ENCODE measurements at regions not wholly inside any gene's neighbourhood (a gene's known extent, or its start where the extent isn't known, plus 50 kb on each side); places are given as distances from the start of the nearest gene placed in this dataset.
"Not testable (repeated sequence)": the region's sequence is repeated elsewhere in the genome, so short reads cannot be mapped to it uniquely, and the experiment has no call there.

DNA sequence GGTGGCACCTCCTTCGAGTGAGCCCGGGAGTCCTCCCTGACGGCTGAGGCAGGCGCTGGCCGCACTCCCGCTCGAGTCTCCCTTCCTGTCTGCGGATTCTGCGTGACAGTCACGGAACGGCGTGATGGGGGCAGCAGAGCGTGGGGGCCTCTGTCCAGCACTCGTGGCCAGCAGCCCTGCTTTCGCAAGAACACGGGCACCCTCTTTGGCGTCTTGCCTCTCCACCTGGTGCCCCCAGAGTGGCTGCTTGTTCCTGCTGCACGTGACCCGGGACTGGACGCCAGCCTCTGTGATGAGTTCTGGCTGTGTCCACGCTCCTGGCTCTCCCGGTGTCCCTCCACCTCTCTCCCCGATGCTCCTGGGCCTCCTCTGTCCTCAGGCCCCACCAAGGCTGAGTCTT lies 136.9 kb downstream of the TMEM121 start:
- H4K5ac ChIP-seq (ENCODE audit: insufficient read length, low read depth, low read length); H4K20me1 ChIP-seq (replicated peaks in 1 of 2; ENCODE audit: control insufficient read depth in 1 of 2, insufficient read depth in 2 of 2, low read length in 2 of 2); CTCF ChIA-PET (ENCODE audit: partially characterized antibody); H3K4me3 ChIP-seq (ENCODE audit: extremely low read depth in 1 of 4, insufficient read depth in 2 of 4, low read depth in 3 of 4, low read length in 4 of 4); H3K27me3 ChIP-seq (replicated peaks in 1 of 4; ENCODE audit: control insufficient read depth in 3 of 4, extremely low read depth in 1 of 4, insufficient read depth in 3 of 4, low read length in 3 of 4); H3K18ac ChIP-seq (ENCODE audit: extremely low read depth, low read length); H2BK20ac ChIP-seq (ENCODE audit: low read length); H4K91ac ChIP-seq (replicated peaks; ENCODE audit: insufficient read length, low read length); H3K56ac ChIP-seq (replicated peaks; ENCODE audit: insufficient read length, low read depth, low read length); H3K27ac ChIP-seq (ENCODE audit: low read depth, low read length); H2BK15ac ChIP-seq (ENCODE audit: low read length); DNase-seq (ENCODE audit: low read depth in 1 of 2, low spot score in 2 of 2); H3K36me3 ChIP-seq (ENCODE audit: control insufficient read depth in 2 of 4, insufficient read depth in 4 of 4, low read length in 3 of 4); H4K8ac ChIP-seq (ENCODE audit: extremely low read depth, insufficient read depth, low read length); POLR2A ChIA-PET (ENCODE audit: partially characterized antibody); H3K9ac ChIP-seq (replicated peaks in 1 of 4; ENCODE audit: extremely low read depth in 1 of 4, low read depth in 3 of 4, low read length in 3 of 4); H2BK5ac ChIP-seq (ENCODE audit: low read depth, low read length); H3K79me1 ChIP-seq (ENCODE audit: low read depth, low read length); H2AFZ ChIP-seq (ENCODE audit: low read length); H3K4me2 ChIP-seq (ENCODE audit: insufficient read depth in 1 of 2, low read depth in 2 of 2, low read length in 2 of 2); H3K23ac ChIP-seq (ENCODE audit: insufficient read length); H2BK12ac ChIP-seq (ENCODE audit: low read depth, low read length); FAIRE-seq; H3K79me2 ChIP-seq (ENCODE audit: control insufficient read depth in 1 of 2, insufficient read depth in 2 of 2, low read length in 2 of 2); H3K4ac ChIP-seq (replicated peaks; ENCODE audit: insufficient read length, low read depth, low read length); H2BK120ac ChIP-seq (replicated peaks; ENCODE audit: low read depth, low read length); H3K23me2 ChIP-seq (ENCODE audit: low read depth, low read length); H2AK5ac ChIP-seq (ENCODE audit: low read depth, low read length); H3K14ac ChIP-seq (ENCODE audit: insufficient read length); H3K4me1 ChIP-seq (replicated peaks in 1 of 4; ENCODE audit: control insufficient read depth in 3 of 4, insufficient read depth in 4 of 4, low read length in 3 of 4): not testable (repeated sequence)
- WGBS, 2 experiments (ENCODE audit: extremely low coverage in 1 of 2, insufficient coverage in 1 of 2, insufficient read length in 1 of 2, insufficient replicate concordance in 2 of 2, low coverage in 1 of 2, low lambda C conversion rate in 2 of 2, missing lambda C conversion rate in 1 of 2): 75% methylated on average over 8 of the region's 23 CpGs; no CpG with 5 or more reads in 1 of the 2 experiments
- H3K9me3 ChIP-seq (ENCODE audit: insufficient read depth in 2 of 2, low read depth in 1 of 2, low read length in 1 of 2): peaks cover 29 to 83% of the 10 kb centered on the region in 2 experiments

DNA sequence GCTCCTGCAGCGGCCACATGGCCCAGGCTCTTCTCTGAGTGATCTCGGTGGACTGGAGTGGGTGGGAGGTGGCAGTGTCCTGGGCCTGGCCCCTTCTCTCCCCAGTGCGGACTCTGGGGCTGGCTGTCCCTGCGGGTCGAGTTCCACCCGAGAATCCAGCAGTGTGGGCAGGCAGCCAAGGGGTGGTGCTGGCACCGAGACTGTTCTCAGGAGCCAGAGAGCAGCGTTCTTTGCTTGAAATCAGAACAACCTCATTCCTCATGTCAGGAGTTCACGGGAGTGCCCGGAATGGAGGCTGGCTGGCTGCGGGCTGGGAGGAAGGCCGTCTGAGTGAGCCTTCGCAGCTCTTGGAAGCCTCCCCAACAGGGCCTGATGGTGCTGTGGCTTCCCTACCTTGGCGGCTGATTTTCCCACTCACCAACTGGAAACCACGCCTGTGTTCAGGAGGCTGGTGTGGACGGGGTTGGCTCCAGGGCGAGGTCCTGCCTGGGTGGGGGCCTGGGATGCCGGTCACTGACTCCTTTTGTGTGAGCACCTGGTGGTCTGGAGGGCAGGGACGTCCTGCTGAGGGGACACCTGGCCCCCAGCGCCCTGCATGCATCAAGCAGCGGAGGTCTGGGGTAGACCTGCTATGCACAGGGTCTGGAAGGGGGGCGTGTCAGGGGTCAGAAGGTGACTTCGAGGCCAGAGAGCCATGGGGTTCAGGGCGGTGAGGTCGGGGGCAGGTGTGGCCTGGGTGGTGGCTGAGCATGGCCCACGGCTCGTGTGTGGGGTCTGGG lies 137.6 kb downstream of the TMEM121 start:
- H3K23ac ChIP-seq (ENCODE audit: insufficient read length); H2BK5ac ChIP-seq (ENCODE audit: low read depth, low read length); H3K4ac ChIP-seq (replicated peaks; ENCODE audit: insufficient read length, low read depth, low read length); H3K14ac ChIP-seq (ENCODE audit: insufficient read length); H3K9ac ChIP-seq (replicated peaks in 1 of 4; ENCODE audit: extremely low read depth in 1 of 4, low read depth in 3 of 4, low read length in 3 of 4); H2BK15ac ChIP-seq (ENCODE audit: low read length); H3K4me2 ChIP-seq (ENCODE audit: insufficient read depth in 1 of 2, low read depth in 2 of 2, low read length in 2 of 2); H3K36me3 ChIP-seq (ENCODE audit: control insufficient read depth in 2 of 4, insufficient read depth in 4 of 4, low read length in 3 of 4); H3K79me2 ChIP-seq (ENCODE audit: control insufficient read depth in 1 of 2, insufficient read depth in 2 of 2, low read length in 2 of 2); H2BK120ac ChIP-seq (replicated peaks; ENCODE audit: low read depth, low read length); H2AK5ac ChIP-seq (ENCODE audit: low read depth, low read length); H4K20me1 ChIP-seq (replicated peaks in 1 of 2; ENCODE audit: control insufficient read depth in 1 of 2, insufficient read depth in 2 of 2, low read length in 2 of 2); H3K4me3 ChIP-seq (ENCODE audit: extremely low read depth in 1 of 4, insufficient read depth in 2 of 4, low read depth in 3 of 4, low read length in 4 of 4); POLR2A ChIA-PET (ENCODE audit: partially characterized antibody); H4K5ac ChIP-seq (ENCODE audit: insufficient read length, low read depth, low read length); DNase-seq (ENCODE audit: low read depth in 1 of 2, low spot score in 2 of 2); CTCF ChIA-PET (ENCODE audit: partially characterized antibody); H3K4me1 ChIP-seq (replicated peaks in 1 of 4; ENCODE audit: control insufficient read depth in 3 of 4, insufficient read depth in 4 of 4, low read length in 3 of 4); H3K23me2 ChIP-seq (ENCODE audit: low read depth, low read length); H3K56ac ChIP-seq (replicated peaks; ENCODE audit: insufficient read length, low read depth, low read length); H4K8ac ChIP-seq (ENCODE audit: extremely low read depth, insufficient read depth, low read length); H4K91ac ChIP-seq (replicated peaks; ENCODE audit: insufficient read length, low read length); H3K27me3 ChIP-seq (replicated peaks in 1 of 4; ENCODE audit: control insufficient read depth in 3 of 4, extremely low read depth in 1 of 4, insufficient read depth in 3 of 4, low read length in 3 of 4); H3K27ac ChIP-seq (ENCODE audit: low read depth, low read length); H2BK20ac ChIP-seq (ENCODE audit: low read length); FAIRE-seq; H2AFZ ChIP-seq (ENCODE audit: low read length); H2BK12ac ChIP-seq (ENCODE audit: low read depth, low read length); H3K79me1 ChIP-seq (ENCODE audit: low read depth, low read length); H3K18ac ChIP-seq (ENCODE audit: extremely low read depth, low read length): not testable (repeated sequence)
- WGBS, 2 experiments (ENCODE audit: extremely low coverage in 1 of 2, insufficient coverage in 1 of 2, insufficient read length in 1 of 2, insufficient replicate concordance in 2 of 2, low coverage in 1 of 2, low lambda C conversion rate in 2 of 2, missing lambda C conversion rate in 1 of 2): 76% methylated on average over 19 of the region's 27 CpGs; no CpG with 5 or more reads in 1 of the 2 experiments
- H3K9me3 ChIP-seq (ENCODE audit: insufficient read depth in 2 of 2, low read depth in 1 of 2, low read length in 1 of 2): peaks cover 24 to 84% of the 10 kb centered on the region in 2 experiments

Measured in H1 (cell line).